ENCODE measurements at regions not wholly inside any gene's neighbourhood (a gene's known extent, or its start where the extent isn't known, plus 50 kb on each side); places are given as distances from the start of the nearest gene placed in this dataset.

DNA sequence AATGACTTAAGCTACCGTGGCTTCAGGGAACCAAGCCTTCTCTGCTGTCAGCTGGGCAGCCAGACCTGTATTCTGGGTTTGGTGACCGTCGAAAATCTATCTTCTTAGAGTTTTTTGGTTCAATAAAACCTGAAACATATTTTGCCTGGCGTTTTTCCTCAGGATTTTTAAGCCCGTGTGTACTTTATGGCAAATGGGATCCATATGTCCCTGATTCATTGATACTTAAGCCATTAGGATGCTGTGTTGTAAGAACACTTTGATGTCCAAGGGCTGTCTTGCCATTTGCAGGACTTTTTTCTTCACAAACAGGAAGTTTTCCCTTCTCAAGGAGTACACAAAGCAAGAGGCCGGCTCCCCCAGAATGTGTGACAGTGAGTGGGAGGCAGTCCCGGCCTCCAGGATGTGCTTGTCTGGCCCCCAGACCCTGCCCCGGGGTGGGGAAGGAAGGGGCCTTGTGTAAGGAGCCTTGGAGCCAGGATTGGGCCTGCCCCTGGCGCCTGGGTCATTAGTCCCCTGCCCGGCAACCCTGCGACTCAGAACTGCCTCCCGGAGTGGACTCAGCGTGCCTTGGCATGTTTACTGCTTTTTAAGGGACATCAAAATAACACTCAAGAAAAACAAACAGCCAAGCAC is 83.4 kb upstream of the SMIM23 start:
- H2AFZ ChIP-seq (ENCODE audit: low read depth, low read length, severe bottlenecking), result no peak overlapping the region
- no peak overlapping the region for H3K4me2 ChIP-seq (ENCODE audit: low read depth, low read length, poor library complexity, severe bottlenecking)
- no peak overlapping the region for H3K27ac ChIP-seq (ENCODE audit: low read depth, low read length)
- no peaks in the 10 kb centered on the region for H4K20me1 ChIP-seq (ENCODE audit: low read depth, low read length)
- no peaks in the 10 kb centered on the region for H3K36me3 ChIP-seq (ENCODE audit: low read length)
- no peaks in the 10 kb centered on the region for H3K9me3 ChIP-seq (ENCODE audit: insufficient read depth, low read length)
- H3F3A ChIP-seq (ENCODE audit: insufficient read depth), result no peaks in the 10 kb centered on the region
- no peak for TF ChIP-seq CTCF (IDR thresholded peaks at IDR 0.05; ENCODE audit: insufficient read depth, low read length, poor library complexity, severe bottlenecking)
- no peak for TF ChIP-seq EZH2phosphoT487 (conservative IDR thresholded peaks at IDR 0.05; ENCODE audit: low read length)
- no peaks in the 10 kb centered on the region for H3K9me2 ChIP-seq (replicated peaks; ENCODE audit: insufficient read depth, low read length)
- no peaks in the 10 kb centered on the region for H3K79me2 ChIP-seq (ENCODE audit: insufficient read depth, low read length)
- no peaks in the 10 kb centered on the region for H3K27me3 ChIP-seq (ENCODE audit: low read length)
- no peak overlapping the region for H3K9ac ChIP-seq (ENCODE audit: low read length)
- H3K4me3 ChIP-seq (ENCODE audit: insufficient read depth, low read length, poor library complexity, severe bottlenecking), result no peak overlapping the region

DNA sequence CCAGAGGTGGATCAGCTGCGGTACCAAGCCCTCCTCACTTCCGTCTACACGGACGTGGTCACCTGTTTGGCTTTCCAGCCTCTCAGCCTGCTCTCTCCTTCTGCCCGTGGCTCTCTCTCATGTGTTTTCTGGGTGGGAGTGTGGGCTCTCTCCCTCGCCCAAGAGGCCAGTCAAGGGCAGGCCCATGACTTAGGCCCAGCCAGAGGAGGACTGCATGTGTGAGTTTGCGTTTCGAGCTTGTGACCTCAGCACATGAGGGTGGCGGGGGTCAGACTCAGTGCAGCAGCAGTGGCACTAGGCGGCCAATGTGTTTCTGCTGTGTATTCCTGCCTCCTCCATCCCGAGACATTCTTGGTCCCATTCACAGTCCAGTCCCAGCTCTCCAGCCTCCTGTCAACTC is 82.5 kb upstream of the SMIM23 start:
- Histone ChIP-seq H3K9ac (ENCODE audit: low read length) (no peak overlapping the region), H4K20me1 (ENCODE audit: low read depth, low read length) (no peaks in the 10 kb centered on the region), H2AFZ (ENCODE audit: low read depth, low read length, severe bottlenecking) (no peak overlapping the region), H3K4me2 (ENCODE audit: low read depth, low read length, poor library complexity, severe bottlenecking) (no peak overlapping the region), H3F3A (ENCODE audit: insufficient read depth) (no peaks in the 10 kb centered on the region), H3K9me3 (ENCODE audit: insufficient read depth, low read length) (no peaks in the 10 kb centered on the region), H3K4me3 (ENCODE audit: insufficient read depth, low read length, poor library complexity, severe bottlenecking) (no peak overlapping the region), H3K27ac (ENCODE audit: low read depth, low read length) (no peak overlapping the region), H3K9me2 (replicated peaks; ENCODE audit: insufficient read depth, low read length) (no peaks in the 10 kb centered on the region), H3K79me2 (ENCODE audit: insufficient read depth, low read length) (no peaks in the 10 kb centered on the region), H3K27me3 (ENCODE audit: low read length) (no peaks in the 10 kb centered on the region), H3K36me3 (ENCODE audit: low read length) (no peaks in the 10 kb centered on the region)
- TF ChIP-seq CTCF (IDR thresholded peaks at IDR 0.05; ENCODE audit: insufficient read depth, low read length, poor library complexity, severe bottlenecking) (no peak), EZH2phosphoT487 (conservative IDR thresholded peaks at IDR 0.05; ENCODE audit: low read length) (no peak)

DNA sequence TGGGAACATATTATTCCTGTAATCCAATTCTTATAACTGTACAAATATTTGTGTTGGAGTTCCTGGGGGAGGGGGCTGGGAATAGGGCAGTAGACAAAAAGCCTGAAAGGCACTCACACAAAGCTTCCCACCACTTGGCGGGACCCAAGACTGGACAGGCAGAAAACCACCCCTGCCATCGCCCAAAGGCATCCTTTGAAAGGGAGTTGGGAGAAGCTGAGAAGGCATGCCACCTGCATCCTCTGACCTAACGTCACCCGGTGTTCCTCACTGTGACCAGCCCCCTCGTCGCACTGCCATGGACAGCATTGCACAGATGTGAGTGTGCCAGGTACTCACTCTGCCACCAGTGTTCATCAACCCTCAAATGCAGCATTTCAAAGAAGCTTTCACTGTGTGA is 80.6 kb upstream of the SMIM23 start:
- Histone ChIP-seq H3K4me2 (ENCODE audit: low read depth, low read length, poor library complexity, severe bottlenecking) (no peak overlapping the region), H3K4me3 (ENCODE audit: insufficient read depth, low read length, poor library complexity, severe bottlenecking) (no peak overlapping the region), H3K27ac (ENCODE audit: low read depth, low read length) (no peak overlapping the region), H2AFZ (ENCODE audit: low read depth, low read length, severe bottlenecking) (no peak overlapping the region), H3K36me3 (ENCODE audit: low read length) (no peaks in the 10 kb centered on the region), H3K9me3 (ENCODE audit: insufficient read depth, low read length) (no peaks in the 10 kb centered on the region), H3K9ac (ENCODE audit: low read length) (no peak overlapping the region), H3K79me2 (ENCODE audit: insufficient read depth, low read length) (no peaks in the 10 kb centered on the region), H4K20me1 (ENCODE audit: low read depth, low read length) (no peaks in the 10 kb centered on the region), H3K27me3 (ENCODE audit: low read length) (no peaks in the 10 kb centered on the region), H3K9me2 (replicated peaks; ENCODE audit: insufficient read depth, low read length) (no peaks in the 10 kb centered on the region), H3F3A (ENCODE audit: insufficient read depth) (no peaks in the 10 kb centered on the region)
- no peak for TF ChIP-seq CTCF (IDR thresholded peaks at IDR 0.05; ENCODE audit: insufficient read depth, low read length, poor library complexity, severe bottlenecking)
- TF ChIP-seq EZH2phosphoT487 (conservative IDR thresholded peaks at IDR 0.05; ENCODE audit: low read length), result no peak
